Activated B cell treated with CpG ODN at 0.5 μM for 24 hours (primary cell): ENCODE measurements at regions not wholly inside any gene's neighbourhood (a gene's known extent, or its start where the extent isn't known, plus 50 kb on each side); places are given as distances from the start of the nearest gene placed in this dataset.

ENCODE experiments used
- ATAC-seq: fragments of 200-7000 bp; cut with Tn5 transposase; one replicate; pipeline ENCODE4 v1.10.0; 2021; ENCODE audit warnings: low read depth, mild to moderate bottlenecking, moderate library complexity
- CTCF ChIA-PET: fragments of 350-600 bp; sonication (Branson Sonifier 250); formaldehyde crosslinking; loops from one replicate; lab custom pipeline; 2021; ENCODE audit warnings: antibody characterized with exemption; lab: Charles Lee
- POLR2A ChIA-PET: fragments of 350-600 bp; sonication (Branson Sonifier 250); formaldehyde crosslinking; loops from one replicate; lab custom pipeline; 2021; ENCODE audit warnings: antibody characterized with exemption; lab: Charles Lee
- DNase-seq: peaks from one replicate; pipeline ENCODE4 v3.0.0; 2022
- H3K27ac Mint-ChIP-seq: one replicate; pipeline ENCODE4 v1.8.0; 2020; ENCODE audit warnings: mixed read lengths
- H3K27me3 Mint-ChIP-seq: one replicate; pipeline ENCODE4 v1.8.0; 2021; ENCODE audit warnings: mixed read lengths
- H3K36me3 Mint-ChIP-seq: one replicate; pipeline ENCODE4 v1.8.0; 2021; ENCODE audit warnings: low read depth, mixed read lengths
- H3K4me1 Mint-ChIP-seq: one replicate; pipeline ENCODE4 v1.8.0; 2021; ENCODE audit warnings: mixed read lengths
- H3K4me3 Mint-ChIP-seq: one replicate; pipeline ENCODE4 v1.8.0; 2020; ENCODE audit warnings: mild to moderate bottlenecking, mixed read lengths
- H3K9me3 Mint-ChIP-seq: one replicate; pipeline ENCODE4 v1.8.0; 2020; ENCODE audit warnings: mixed read lengths
- intact Hi-C: fragments of 100-400 bp; cut with micrococcal nuclease; formaldehyde crosslinking; loops from one replicate; pipeline ENCODE4 v1.15.1; 2024
- TF ChIP-seq, protein P1 (sequence below): fragments of 200-600 bp; IDR thresholded peaks from one replicate; pipeline ENCODE4 v1.8.0; 2022; ENCODE audit warnings: antibody characterized with exemption, mild to moderate bottlenecking

GRCh38 chr7:46663025-46663424, 742.0 kb upstream of the IGFBP3 start:
- Mint-ChIP-seq H3K36me3 (no peaks in the 10 kb centered on the region), H3K27me3 (no peaks in the 10 kb centered on the region), H3K4me3 (no peak overlapping the region), H3K27ac (no peak overlapping the region), H3K9me3 (peaks cover 2% of the 10 kb centered on the region), H3K4me1 (no peaks in the 10 kb centered on the region)
- ATAC-seq (no peak), DNase-seq (no peak)
- ChIA-PET POLR2A (no interaction called here), CTCF (no interaction called here)
- intact Hi-C loops: no loop called here
- TF ChIP-seq, protein P1, sequence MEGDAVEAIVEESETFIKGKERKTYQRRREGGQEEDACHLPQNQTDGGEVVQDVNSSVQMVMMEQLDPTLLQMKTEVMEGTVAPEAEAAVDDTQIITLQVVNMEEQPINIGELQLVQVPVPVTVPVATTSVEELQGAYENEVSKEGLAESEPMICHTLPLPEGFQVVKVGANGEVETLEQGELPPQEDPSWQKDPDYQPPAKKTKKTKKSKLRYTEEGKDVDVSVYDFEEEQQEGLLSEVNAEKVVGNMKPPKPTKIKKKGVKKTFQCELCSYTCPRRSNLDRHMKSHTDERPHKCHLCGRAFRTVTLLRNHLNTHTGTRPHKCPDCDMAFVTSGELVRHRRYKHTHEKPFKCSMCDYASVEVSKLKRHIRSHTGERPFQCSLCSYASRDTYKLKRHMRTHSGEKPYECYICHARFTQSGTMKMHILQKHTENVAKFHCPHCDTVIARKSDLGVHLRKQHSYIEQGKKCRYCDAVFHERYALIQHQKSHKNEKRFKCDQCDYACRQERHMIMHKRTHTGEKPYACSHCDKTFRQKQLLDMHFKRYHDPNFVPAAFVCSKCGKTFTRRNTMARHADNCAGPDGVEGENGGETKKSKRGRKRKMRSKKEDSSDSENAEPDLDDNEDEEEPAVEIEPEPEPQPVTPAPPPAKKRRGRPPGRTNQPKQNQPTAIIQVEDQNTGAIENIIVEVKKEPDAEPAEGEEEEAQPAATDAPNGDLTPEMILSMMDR: no peak

DNA sequence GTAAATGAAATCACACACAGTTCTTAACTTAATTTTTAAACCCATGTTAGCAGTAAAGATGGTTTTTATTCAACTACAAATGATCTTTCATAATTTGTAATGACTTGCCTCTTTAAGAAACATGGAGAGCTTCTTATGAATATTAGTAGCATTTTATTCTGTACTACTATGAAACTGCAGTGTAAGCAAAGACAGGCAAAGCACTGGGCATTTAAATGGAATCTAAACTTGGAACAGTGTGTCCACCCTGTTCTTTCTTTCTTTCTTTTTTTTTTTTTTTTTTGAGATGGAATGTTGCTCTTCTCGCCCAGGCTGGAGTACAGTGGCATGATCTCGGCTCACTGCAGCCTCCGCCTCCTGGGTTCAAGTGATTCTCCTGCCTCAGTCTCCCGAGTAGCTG, 740.4 kb upstream of the IGFBP3 start:
- no peaks in the 10 kb centered on the region for H3K36me3 Mint-ChIP-seq
- no peak overlapping the region for H3K4me3 Mint-ChIP-seq
- ChIA-PET POLR2A (no interaction called here), CTCF (no interaction called here)
- DNase-seq (no peak), ATAC-seq (no peak)
- no peaks in the 10 kb centered on the region for H3K27me3 Mint-ChIP-seq
- H3K4me1 Mint-ChIP-seq: no peaks in the 10 kb centered on the region
- no peak overlapping the region for H3K27ac Mint-ChIP-seq
- intact Hi-C loops: no loop called here
- TF ChIP-seq, protein P1: no peak
- peaks cover under 1% of the 10 kb centered on the region for H3K9me3 Mint-ChIP-seq

GRCh38 chr7:46660402-46660980, 739.4 kb upstream of the IGFBP3 start:
- H3K4me1 Mint-ChIP-seq: no peaks in the 10 kb centered on the region
- no peak for ATAC-seq
- no peak overlapping the region for H3K4me3 Mint-ChIP-seq
- H3K27ac Mint-ChIP-seq: no peak overlapping the region
- TF ChIP-seq, protein P1: no peak
- no peaks in the 10 kb centered on the region for H3K36me3 Mint-ChIP-seq
- ChIA-PET POLR2A (no interaction called here), CTCF (no interaction called here)
- intact Hi-C loops: no loop called here
- H3K27me3 Mint-ChIP-seq: no peaks in the 10 kb centered on the region
- no peak for DNase-seq
- no peaks in the 10 kb centered on the region for H3K9me3 Mint-ChIP-seq

DNA sequence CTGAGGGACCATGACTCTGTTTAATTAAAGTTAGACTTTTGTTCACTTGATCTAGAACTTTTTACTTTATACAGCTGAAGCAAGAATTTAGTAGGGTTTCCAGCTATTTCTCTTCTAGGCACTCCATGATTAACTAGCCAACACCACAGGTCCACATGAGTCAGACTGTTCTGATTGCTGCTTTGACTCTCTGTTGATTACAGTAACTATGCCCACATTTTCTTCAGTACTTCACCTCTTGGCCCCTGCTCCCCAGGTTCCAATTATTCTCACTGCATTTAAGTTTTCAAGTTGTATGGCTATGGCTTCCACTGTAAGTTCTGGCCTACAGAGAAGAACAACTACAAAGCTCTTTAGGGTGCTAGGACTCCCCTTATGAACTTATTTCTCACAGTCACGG, 737.2 kb upstream of the IGFBP3 start:
- TF ChIP-seq, protein P1: no peak
- no peak overlapping the region for H3K4me3 Mint-ChIP-seq
- H3K4me1 Mint-ChIP-seq: no peaks in the 10 kb centered on the region
- no peak for DNase-seq
- no peaks in the 10 kb centered on the region for H3K36me3 Mint-ChIP-seq
- ChIA-PET POLR2A (no interaction called here), CTCF (no interaction called here)
- no peak overlapping the region for H3K27ac Mint-ChIP-seq
- intact Hi-C loops: no loop called here
- no peak for ATAC-seq
- no peaks in the 10 kb centered on the region for H3K27me3 Mint-ChIP-seq
- H3K9me3 Mint-ChIP-seq: no peaks in the 10 kb centered on the region

- TF ChIP-seq, protein P1: no peak
- no peak for DNase-seq
- ChIA-PET CTCF (no interaction called here), POLR2A (no interaction called here)
- no peaks in the 10 kb centered on the region for H3K4me1 Mint-ChIP-seq
- no peak for ATAC-seq
- no peaks in the 10 kb centered on the region for H3K27me3 Mint-ChIP-seq
- no peaks in the 10 kb centered on the region for H3K9me3 Mint-ChIP-seq
- H3K36me3 Mint-ChIP-seq: no peaks in the 10 kb centered on the region
- H3K27ac Mint-ChIP-seq: no peak overlapping the region
- H3K4me3 Mint-ChIP-seq: no peak overlapping the region
- intact Hi-C loops: no loop called here
These were observed 733.7 kb upstream of the IGFBP3 start for GRCh38 chr7:46654546-46655443.
